ENCODE measurements at regions not wholly inside any gene's neighbourhood (a gene's known extent, or its start where the extent isn't known, plus 50 kb on each side); places are given as distances from the start of the nearest gene placed in this dataset.
"Not testable (repeated sequence)": the region's sequence is repeated elsewhere in the genome, so short reads cannot be mapped to it uniquely, and the experiment has no call there.

DNA sequence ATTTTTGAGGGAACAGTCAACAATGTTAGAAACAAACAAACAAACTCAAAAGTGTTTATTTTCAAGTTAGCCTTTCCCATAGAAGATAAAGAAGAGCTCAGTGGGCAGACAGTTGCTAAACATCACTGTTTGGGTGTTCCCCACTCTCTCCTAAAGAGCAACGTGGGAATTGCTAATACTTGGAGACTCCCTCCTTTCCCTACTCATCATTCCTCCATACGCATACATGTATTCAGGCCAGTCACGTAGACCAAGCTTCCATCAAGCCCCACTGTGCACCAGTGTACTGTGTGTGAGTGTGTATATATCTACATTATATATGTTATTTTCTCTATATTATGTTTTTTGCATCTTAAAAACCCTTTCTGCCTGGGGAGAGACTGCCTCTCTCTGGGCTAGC is 115.0 kb upstream of the EGFLAM start:
- no peak for DNase-seq

DNA sequence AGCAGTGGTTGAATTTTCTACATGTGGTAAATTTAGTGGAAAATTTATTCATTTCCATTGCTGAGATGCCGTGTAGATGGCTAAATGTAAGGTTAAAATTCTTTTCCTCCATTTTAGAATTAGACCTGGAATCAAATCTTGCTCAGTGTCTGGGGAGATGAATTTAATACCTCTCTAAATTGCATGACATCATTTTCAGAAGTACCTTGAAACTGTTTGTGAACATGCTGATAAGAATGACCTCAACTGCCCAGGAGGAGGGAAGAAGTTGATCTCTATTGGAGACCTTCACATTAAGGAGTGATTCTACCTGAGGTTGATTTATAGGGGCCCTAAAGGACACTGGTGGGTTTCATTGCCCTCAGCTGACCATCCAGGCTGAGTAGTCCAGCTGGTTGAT is 116.7 kb upstream of the EGFLAM start:
- DNase-seq, result no peak

DNA sequence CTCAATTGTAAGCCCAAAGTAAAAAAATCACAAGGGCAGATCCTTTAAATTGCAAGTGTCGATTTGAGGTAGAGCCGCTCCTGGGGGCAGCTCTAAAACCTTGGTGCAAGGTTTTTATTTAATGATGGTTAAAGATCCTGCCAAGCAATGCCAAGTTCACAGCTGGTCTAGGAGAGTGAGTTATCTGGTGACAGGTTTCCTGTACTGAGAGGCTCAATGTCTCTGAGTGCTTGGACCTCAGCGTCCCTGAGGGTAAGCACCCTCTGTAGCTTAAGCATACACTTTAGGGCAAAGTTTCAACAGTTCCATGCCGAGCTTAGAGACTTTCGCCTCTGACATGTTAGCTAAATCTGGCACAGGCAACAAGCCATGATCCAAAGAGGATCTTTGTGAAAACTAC is 119.8 kb upstream of the EGFLAM start:
- DNase-seq, result no peak

DNA sequence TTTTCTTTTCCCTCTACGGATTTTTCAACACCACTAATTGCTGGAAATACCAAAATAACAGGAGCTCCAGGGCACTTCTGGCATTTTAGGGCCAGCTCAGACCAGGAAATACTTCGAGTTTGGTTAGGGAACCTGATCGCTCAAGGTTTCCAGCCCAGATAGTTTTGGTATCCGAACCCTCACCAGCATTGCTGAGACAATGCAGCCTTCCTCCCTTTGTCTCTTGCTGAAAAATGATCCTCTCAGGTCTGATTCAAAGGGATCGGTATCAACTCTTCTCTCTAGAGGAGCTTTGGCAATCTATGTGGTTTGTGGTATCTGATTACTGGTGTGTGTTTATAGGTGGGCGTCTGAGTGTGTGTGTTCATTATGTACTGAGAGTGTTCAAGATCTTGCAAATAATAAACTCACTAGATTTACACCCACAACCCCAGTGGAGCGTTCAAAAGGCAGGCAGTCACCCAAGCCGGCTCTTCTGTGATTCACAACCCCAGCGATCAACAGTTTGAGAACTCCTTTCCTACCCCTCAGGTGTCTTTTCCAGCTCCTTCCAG is 122.8 kb upstream of the EGFLAM start:
- no peak for DNase-seq

DNA sequence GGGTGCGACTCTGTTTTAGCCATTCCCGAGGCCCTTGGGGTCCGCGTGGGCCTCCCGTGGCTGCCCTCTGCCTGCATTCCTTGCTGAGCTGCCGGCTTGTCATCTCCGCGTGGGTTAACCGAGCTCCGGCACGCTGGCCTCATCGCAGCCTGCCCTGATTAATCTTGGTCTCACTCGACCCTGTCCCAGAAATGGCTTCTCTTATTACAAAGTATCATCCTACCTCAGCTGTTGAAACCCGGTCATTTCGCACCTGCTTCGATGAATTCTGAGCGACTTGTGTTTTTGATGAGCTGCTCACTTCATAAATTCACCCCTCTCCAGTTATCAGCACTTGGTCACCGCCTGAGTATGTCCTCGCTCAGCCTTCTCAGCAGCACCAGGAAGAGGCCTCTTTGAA is 123.5 kb upstream of the EGFLAM start:
- no peak for DNase-seq

DNA sequence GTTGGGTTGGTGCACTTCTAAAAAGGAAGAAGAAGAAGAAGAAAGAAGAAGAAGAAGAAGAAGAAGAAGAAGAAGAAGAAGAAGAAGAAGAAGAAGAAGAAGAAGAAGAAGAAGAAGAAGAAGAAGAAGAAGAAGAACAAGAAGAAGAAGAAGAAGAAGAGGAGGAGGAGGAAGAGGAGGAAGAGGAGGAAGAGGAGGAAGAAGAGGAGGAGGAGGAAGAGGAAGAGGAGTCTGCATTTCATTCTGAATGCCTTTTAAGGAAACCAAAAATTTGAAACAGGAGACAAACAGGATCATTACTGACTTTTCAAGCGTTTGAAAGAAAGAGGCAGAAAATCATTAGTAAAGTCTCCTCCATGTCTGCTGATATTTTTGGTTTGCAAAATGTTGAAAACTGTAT is 124.1 kb upstream of the EGFLAM start:
- DNase-seq, result not testable (repeated sequence)

DNA sequence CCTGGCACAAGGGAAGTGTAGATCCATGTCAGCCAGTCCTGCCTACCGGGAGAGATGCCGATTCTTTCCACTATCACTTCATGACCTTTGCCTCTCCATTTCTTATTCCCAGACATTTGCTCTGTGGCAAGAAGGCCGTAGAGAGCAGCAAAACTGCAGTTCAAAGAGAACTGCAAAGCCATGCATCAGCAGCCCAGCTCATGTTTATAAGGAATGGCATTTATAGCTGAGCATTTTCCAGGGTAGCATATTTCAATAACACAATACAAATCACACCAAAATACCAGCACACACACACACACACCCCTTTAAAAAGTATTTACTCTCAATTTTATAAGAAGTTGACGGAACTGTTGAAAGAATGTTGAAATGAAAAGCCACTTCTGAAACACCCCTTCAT is 126.7 kb upstream of the EGFLAM start:
- DNase-seq, result no peak

DNA sequence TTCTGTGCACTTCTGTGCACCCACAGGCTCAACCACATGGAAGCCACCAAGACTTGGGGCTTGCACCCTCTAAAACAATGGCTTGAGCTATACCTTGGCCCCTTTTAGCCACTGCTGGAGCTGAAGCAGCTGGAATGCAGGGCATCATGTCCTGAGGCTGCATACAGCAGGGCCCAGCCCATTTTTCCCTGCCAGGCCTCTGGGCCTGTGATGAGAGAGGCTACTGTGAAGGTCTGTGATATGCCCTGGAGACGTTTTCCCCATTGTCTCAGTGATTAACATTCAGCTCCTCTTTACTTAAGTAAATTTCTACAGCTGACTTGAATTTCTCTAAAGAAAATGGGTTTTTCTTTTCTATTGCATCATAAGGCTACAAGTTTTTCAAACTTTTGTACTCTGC is 134.0 kb upstream of the EGFLAM start:
- DNase-seq, result no peak

DNA sequence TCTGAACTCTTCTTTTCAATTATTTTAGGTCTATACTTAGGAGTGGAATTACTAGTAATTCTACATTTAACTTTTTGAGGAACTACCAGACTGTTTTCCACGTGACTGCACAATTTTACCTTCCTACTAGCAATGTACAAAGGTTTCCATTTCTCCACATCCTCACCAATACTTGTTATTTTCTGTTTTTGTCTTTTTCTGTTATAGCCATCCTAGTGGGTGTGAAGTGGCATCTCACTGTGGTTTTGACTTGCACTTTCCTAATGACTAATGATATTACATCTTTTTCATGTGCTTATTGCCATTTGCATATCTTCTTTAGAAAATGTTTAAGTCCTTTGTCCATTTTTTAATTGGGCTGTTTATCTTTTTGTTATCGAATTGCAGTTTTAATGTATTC is 136.9 kb upstream of the EGFLAM start:
- no peak for DNase-seq

DNA sequence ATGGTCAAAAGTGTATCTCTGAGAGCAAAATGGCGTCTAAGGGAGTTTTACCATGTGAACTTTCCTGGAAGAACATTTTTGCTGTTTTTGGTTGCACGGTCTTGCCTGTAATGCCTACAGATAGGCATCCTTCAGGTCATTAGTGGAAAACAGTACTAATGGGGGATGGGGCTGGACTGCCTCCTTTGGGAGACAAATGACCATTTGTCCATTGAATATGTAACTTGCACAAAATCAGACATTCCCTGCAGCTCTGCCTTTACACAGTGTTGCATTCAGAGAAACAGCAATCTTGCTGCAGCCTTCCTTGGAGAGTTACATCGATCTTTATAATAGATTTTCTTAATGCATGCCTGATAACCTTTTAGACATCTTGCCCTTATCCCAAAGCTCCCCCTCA is 138.5 kb upstream of the EGFLAM start:
- DNase-seq, result no peak

DNA sequence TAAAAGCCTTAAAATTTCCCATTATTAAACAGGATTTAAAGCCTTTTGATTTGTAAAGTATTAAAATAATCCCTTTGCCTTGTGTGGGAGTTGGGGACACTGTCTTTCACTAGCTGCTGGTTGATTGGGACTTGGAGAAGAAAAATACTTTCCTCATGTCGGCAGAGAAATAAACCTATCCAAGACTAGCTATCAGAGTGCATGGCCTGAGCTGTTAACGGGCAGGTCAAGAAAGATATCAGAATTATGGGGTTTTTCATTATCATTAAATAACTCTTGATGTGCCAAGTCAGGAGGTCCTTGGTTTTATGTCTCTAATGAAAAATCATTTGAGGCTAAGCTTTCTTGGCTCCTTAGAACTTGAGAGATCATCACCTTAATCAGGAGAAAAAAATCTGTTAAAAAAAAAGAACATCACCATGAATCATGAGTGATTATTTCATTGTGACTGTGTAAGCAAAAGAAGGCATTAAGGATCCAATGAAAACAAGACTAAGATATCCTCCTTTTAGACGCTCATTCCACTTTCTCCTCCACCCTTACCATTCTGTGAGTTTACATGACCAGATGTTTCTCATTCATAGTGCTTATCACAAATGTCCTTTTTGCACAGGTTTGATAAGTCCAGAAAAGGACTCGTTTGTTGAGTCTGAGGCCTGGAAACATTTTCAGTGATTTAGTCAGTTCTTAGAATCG is 140.4 kb upstream of the EGFLAM start:
- DNase-seq, result no peak

DNA sequence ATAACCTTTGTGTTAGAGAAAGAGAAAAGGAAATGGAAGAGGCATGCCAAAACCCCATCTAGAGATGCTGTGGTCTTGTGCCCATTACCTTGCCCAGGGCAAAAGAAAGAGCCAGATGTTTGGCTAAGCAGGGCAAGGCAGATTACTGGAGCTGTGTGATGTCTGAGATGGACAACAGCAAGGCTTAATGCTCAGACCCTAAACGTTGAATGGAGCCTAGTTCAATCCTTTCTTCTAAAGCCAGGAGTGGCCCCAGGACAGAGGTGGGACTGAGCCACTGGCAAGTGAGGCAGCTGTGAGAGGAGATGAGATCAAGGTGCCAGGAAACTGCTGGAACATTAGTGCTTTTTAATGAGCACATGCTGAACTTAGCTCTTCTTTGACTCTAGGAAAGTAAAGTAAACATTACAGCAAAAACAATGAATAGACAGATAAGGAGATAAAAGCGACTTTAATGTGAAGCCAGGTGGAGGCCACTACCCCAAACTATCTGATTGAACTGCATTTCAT is 143.0 kb upstream of the EGFLAM start:
- no peak for DNase-seq

DNA sequence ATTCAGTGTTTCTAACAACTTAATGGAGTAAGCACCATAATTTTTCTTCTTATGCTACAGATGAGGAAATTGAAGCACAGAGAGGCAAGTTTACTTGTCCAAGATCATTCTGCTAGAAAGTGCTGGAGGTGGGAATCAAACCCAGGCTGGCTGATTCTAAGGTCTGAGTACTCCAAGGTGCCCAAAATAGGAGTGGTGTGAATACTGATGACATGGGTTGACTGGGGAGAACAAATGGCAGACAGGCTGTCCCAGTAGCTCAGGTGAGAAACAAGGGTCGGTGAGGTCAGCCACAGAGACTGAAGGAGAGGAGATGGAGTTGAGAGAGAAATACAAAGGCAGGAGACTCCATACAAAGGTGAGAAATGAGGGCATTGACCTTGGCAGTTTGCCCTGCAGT is 144.5 kb upstream of the EGFLAM start:
- no peak for DNase-seq

DNA sequence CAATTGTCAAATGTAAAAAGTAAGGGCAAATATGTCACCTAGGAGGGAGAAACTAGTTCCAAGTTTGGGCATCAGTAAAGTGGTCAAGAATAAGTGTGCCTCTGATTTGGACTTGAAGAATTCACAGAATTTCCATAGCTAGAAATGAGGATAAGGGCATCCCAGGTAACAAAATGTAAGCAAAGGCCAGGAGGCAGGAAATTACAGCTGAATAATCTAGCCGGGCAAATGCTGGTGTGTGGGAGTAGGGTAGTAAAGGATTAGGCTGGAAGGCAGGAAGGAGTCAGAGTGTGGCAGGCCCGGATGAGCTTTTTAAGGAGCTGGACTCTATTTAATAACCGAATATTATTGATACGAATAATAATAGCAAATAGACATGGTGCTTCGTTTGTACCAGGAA is 144.9 kb upstream of the EGFLAM start:
- DNase-seq, result no peak

DNA sequence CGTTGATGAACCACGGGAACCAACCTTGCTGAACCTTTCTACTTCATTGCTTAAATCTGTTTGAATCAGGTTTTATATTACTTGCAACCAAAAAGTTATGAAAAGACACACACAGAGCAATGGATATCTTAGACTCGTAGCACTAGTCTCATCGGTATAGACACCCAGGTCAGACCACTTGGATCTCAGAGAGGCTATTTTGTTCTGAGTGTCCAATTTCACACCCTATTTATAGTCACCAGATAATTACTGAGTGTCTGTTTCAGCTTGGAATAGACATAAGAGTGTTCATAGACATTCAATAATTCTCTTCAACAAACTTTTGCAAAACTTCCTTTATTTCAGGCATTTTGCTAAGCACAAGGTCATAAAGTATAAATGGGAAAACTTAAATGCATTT is 145.4 kb upstream of the EGFLAM start:
- no peak for DNase-seq

DNA sequence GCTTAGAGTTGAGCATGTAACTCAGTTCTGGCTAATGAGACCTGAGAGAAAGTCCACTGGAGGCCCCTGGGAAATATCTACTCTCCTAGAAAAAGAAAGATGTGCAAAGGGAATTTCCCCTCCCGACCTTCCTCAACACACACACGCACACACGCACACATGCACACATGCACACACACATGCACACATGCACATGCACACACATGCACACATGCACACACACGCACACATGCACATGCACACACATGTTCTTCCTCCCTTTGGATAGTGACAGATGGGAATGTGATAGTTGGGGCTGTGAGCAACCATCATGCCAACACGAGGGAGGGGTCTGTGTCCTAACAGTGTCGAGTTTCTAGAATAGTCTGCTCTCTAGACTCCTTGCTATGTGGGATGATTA is 148.2 kb upstream of the EGFLAM start:
- no peak for DNase-seq

DNA sequence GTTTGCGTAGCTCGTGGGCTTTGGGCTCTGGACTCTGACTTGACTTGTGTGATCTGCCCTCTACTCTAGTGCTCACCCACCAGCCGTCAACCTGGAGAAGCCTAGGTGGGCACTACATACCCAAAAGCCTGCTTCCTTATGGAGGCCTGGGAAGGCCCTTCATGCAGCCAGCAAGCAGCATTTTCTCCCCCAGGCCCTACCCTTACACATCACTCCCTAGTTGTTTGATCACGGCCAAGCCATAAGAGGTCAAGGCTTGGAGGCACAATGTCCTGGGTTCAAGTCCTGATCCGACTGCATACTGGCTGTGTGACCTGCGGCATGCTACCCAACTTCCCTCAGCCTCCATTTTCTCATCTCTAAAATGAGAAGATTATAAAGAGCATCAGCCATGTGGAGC is 151.3 kb upstream of the EGFLAM start:
- DNase-seq, result no peak

DNA sequence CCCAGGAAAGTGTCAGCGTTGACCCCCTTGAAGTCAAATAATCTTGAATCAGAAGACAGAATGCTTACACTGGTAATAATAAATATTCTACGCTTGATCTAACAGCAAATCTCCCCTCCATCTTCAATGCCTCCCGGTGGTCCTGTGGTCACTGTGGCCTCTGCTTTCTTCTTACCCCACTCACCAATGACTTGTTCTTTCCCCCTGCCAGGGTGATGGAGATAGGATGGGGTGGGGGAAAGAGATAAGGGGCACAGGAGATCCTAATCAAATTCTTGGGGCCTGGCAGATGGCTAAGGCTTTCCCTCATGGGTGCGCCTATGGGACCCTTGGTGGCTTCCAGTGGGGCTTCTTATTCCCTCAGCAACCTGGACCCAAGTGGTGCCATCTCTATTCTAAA is 152.6 kb upstream of the EGFLAM start:
- DNase-seq, result no peak

DNA sequence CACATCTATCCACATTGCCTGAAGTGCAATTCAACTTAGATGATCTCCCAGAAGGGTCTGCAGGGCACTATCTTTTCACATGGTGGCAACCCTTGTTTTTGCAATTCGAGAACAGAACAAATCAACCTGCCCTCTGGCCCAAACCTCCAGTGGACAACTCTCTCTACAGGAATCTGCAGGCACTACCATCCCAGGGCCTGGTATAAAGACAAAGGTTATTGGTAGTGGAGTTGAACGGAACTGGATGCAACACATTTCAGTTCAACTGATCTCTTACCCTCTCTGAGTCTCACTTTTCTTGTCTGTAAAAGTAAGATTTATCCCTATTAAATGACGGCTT is 153.2 kb upstream of the EGFLAM start:
- DNase-seq, result no peak

DNA sequence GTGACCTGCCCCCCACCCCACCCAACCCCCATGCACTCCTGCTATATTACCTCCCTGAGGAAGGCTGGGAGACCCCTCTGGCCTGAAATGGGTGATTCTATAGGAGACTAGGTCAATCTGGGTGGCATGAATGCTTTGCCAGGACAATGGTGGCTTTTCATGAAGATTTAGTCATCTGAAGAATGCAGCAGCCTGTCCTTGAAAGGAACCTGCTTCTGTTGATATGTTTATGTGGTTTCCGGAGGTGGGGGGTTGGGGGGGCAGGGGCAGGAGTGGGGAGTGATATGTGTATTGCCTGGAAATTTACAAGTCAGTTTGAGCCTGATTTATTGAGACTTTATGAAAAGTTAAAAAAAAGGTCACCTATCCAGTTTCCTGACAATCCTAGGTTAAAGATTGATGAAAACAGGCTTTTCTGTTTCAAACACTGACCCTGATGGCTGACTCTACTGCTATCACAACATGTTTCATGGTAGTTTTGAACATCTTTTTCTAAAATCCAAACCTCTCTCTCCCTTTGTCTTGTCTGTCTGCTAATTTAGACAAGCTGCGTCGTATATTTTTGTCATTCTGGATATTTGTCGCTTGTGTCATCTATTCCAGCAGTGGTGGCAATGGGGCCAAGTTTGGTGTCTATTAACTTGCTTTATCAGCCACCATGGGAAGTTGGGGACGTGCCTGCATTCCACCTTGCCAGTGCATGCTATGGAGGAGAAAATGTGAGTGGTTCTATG is 153.7 kb upstream of the EGFLAM start:
- no peak for DNase-seq

DNA sequence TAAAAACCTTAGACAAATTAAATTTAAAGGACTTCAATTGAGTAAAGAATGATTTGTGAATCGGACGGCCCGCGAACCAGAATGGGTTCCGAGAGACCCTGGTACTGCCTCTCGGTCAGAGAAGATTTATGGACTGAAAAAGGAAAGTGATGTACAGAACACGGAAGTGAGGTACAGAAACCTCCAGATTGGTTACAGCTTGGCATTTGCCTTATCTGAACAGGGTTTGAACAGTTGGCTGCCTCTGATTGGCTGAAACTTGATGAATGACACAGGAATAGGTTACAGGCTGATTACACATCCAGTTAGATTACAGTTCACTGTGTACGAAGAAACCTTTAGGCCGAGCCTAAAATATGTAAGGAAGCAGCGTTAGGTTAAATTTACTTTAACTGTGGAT is 156.5 kb upstream of the EGFLAM start:
- no peak for DNase-seq

DNA sequence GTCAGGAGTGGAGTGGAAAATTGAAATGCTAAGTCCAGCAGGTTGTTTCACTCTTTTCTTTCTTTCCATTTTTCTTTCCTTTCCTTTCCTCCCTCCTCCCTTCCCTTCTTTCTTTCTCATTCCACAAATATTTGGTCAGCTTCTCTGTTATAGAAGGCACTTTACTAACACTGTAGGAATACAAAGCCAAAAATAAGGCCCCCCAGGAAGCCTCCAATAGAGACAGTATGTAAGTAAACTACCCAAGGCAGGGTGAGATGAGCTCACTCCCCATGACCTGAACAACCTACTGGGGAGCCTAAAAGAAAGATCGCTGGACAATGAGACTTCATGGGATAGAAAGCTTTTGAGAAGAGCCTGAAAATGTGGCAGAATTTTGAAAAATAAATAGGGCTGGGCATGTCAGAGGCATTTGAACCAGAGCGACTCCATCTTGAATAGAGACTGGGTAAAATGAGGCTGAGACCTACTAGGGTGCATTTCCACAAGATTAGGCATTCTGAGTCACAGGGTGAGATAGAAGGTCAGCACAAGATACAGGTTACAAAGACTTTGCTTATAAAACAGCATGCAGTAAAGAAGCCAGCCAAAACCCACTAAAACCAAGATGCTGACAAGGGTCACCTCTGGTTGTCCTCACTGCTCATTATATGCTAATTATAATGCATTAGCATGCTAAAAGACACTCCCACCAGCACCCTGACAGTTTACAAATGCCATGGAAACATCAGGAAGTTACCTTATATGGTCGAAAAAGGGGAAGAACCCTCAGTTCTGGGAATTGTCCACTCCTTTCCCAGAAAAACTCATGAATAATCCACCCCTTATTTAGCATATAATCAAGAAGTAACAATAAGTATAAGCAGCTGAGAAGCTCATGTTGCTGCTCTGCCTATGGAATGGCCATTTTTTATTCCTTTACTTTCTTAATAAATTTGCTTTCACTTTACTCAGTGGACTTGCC is 158.9 kb upstream of the EGFLAM start:
- DNase-seq, result no peak

DNA sequence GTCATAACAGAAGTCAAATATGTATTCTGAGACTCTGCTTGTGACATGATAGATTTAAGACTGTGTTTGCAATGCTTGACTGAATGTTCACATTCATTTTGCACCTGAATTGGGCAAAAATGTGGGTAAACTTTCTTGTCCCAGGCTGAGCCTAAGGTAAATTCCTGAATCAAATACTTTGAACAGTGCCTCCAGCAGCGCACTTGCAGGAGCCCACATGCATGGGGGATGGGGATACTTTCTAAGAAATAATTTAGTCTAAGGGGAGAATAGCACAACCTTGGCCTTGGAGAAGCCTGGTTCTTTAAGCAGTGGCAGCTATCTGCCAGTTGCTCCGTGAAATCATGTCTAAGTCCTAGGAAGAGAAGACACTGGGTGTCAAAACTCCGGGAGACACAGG is 163.5 kb upstream of the EGFLAM start:
- DNase-seq, result no peak
